ENCODE measurements at regions not wholly inside any gene's neighbourhood (a gene's known extent, or its start where the extent isn't known, plus 50 kb on each side); places are given as distances from the start of the nearest gene placed in this dataset.

GRCh38 chr21:28445141-28445830 lies 547.4 kb downstream of the LTN1 start:
- TF ChIP-seq CTCF (conservative IDR thresholded peaks at IDR 0.05; ENCODE audit: low read depth in 2 of 2): no peak
- TF ChIP-seq POLR2AphosphoS5 (IDR thresholded peaks at IDR 0.05; ENCODE audit: low read depth): no peak
- TF ChIP-seq EZH2 (IDR thresholded peaks at IDR 0.05; ENCODE audit: low read depth, unreplicated experiment): no peak
- TF ChIP-seq, protein P1, sequence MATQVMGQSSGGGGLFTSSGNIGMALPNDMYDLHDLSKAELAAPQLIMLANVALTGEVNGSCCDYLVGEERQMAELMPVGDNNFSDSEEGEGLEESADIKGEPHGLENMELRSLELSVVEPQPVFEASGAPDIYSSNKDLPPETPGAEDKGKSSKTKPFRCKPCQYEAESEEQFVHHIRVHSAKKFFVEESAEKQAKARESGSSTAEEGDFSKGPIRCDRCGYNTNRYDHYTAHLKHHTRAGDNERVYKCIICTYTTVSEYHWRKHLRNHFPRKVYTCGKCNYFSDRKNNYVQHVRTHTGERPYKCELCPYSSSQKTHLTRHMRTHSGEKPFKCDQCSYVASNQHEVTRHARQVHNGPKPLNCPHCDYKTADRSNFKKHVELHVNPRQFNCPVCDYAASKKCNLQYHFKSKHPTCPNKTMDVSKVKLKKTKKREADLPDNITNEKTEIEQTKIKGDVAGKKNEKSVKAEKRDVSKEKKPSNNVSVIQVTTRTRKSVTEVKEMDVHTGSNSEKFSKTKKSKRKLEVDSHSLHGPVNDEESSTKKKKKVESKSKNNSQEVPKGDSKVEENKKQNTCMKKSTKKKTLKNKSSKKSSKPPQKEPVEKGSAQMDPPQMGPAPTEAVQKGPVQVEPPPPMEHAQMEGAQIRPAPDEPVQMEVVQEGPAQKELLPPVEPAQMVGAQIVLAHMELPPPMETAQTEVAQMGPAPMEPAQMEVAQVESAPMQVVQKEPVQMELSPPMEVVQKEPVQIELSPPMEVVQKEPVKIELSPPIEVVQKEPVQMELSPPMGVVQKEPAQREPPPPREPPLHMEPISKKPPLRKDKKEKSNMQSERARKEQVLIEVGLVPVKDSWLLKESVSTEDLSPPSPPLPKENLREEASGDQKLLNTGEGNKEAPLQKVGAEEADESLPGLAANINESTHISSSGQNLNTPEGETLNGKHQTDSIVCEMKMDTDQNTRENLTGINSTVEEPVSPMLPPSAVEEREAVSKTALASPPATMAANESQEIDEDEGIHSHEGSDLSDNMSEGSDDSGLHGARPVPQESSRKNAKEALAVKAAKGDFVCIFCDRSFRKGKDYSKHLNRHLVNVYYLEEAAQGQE (IDR thresholded peaks at IDR 0.05; ENCODE audit: unreplicated experiment): no peak
- no peak for TF ChIP-seq JUNB (IDR thresholded peaks at IDR 0.05; ENCODE audit: unreplicated experiment)
- TF ChIP-seq EZH2phosphoT487 (IDR thresholded peaks at IDR 0.05; ENCODE audit: unreplicated experiment): no peak
- no peak for TF ChIP-seq CREB1 (CRISPR knock-in tag; IDR thresholded peaks at IDR 0.05; ENCODE audit: low read depth)
- no peak for TF ChIP-seq ETS1 (IDR thresholded peaks at IDR 0.05)
- no peak for TF ChIP-seq ZNF114 (CRISPR knock-in tag; IDR thresholded peaks at IDR 0.05)
- no peak for TF ChIP-seq STAT1 (IDR thresholded peaks at IDR 0.05; ENCODE audit: unreplicated experiment)

All from GM23338 (cell line).